Amygdala (tissue), 56 donors: ENCODE measurements at regions not wholly inside any gene's neighbourhood (a gene's known extent, or its start where the extent isn't known, plus 50 kb on each side); places are given as distances from the start of the nearest gene placed in this dataset.
"Not testable (repeated sequence)": the region's sequence is repeated elsewhere in the genome, so short reads cannot be mapped to it uniquely, and the experiment has no call there.

ENCODE experiments used
- DNase-seq, 56 donors: peaks; one replicate each; lab custom pipeline; 2025; lab: John Stamatoyannopoulos, UW

DNA sequence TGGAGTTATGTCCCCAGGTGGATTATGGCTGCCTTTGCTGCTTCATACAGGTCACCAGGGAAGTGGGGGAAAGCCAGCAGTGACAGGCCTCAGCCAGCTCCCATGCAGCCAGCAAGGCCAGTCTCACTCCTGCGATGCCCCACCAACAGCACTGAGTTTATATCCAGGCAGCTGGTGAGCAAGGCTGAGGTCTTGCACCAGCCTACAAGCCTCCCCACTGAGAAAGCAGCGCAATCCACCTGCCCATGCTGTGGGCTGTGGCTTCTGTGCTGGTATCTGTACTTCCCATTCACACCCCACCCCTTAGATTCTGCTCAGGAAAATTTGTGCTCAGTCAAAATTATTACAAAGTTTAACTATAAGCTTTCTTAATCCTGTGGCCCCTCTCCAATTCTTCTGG lies 153.5 kb downstream of the HHIP start:
- no peak for DNase-seq

DNA sequence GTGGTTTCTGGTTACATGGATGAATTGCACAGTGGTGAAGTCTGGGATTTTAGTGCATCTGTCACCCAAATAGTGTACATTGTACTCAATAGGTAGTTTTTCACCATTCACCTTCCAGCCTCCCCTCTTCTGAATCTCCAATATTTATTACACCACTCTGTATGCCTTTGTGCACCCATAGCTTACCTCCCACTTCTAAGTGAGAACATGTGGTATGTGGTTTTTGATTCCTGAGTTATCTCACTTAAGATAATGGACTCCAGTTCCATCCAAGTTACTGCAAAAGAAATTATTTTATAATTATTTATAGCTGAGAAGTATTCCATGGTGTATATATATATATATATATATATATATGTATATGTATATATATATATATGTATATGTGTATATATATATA lies 155.8 kb downstream of the HHIP start:
- DNase-seq, result no peak

DNA sequence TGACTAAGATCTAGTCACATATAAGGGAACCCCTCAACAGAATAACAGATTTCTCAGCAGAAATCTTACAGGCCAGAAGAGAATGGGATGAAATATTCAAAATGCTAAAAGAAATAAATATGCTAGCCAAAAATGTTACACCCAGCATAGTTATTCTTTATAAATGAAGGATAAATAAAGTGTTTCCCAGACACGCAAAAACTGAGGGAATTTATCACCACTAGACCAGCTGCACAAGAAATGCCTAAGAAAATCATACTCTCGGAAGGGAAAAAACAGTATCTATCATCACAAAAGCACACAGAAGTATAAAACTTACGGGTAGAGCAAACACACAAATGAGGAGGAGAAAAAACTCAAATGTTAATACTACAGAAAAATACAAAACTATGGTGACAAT lies 162.1 kb downstream of the HHIP start:
- no peak for DNase-seq

DNA sequence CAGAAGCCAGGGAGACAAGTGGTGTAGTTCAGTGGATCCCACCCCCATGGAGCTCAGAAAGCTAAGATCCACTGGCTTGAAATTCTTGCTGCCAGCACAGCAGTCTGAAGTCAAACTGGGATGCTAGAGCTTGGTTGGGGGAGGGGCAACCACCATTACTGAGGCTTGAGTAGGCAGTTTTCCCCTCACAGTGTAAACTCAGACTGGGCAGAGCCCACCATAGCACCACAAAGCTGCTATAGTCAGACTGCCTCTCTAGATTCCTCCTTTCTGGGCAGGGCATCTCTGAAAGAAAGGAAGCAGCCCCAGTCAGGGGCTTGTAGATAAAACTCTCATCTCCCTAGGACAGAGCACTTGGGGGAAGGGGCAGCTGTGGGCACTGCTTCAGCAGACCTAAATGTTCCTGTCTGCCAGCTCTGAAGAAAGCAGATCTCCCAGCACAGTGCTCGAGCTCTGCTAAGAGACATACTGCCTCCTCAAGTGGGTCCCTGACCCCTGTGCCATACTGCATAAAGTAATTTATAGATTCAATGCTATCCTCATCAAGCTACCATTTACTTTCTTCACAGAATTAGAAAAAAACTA lies 163.2 kb downstream of the HHIP start:
- DNase-seq, result no peak

DNA sequence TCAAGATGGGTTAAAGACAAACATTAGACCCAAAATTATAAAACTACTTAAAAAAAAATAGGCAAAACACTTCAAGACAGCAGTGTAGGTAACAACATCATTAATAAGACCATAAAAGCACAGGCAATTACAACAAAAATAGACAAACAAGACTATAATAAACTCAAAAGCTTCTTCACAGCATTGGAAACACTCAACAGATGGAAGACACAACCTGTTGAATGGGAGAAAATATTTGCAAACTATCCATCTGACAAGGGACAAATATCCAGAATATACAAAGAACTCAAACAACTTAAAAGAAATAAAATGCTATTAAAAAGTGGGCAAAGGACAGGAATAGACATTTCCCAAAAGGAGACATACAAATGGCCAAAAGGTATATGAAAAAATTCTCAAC lies 170.7 kb downstream of the HHIP start:
- DNase-seq, result no peak

DNA sequence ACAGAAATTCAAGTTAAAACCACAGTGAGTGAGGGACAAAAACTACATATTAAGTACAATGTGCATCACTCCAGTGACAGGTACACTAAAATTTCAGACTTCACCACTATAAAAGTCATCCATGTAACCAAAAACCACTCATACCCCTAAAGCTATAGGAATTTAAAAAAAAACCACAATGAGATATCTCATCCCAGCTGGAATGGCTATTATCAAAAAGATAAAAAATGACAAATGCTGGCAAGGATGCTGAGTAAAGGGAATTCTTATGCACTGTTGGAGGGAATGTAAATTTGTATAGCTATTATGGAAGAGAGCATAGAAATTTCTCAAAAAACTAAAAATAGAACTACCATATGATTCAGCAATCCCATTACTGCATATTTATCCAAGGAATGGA lies 171.1 kb downstream of the HHIP start:
- DNase-seq, result no peak

DNA sequence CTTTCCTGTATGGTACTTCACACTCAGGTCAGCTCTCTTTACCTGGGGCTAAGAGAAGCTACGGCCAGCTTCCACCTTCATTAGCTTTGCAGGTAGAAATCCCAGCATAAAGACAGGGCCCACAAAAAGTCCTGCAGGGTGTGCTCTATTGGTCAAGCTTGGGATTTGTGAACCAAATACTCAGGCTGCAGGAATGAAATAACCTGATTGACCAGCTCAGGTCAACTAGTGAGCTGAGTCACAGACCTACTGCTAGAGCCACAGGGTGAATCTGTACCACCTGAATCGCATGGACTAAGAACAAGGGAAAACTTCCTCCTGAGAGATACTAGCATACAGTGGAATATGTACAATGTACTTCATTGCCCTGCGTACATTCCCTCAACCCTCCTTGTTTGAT lies 172.2 kb downstream of the HHIP start:
- DNase-seq, result no peak

DNA sequence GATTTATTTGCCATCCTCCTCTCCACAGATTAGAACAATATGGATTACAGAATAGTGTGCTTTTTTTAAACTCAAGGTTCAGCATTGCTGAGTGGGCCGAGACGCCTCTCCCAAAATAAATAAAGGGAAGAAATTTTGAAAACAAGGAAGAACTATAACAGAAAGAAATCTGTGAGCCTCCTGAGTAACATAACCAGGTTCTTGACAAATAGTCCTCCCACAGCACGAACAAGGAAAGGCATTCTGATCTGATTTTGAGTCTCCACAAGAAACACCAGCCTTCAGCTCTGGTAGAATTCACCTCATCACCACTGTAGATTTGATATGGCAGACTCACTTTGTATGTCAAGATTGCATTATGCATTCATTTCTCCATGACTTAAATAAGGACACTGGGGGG lies 173.6 kb downstream of the HHIP start:
- DNase-seq, result no peak

DNA sequence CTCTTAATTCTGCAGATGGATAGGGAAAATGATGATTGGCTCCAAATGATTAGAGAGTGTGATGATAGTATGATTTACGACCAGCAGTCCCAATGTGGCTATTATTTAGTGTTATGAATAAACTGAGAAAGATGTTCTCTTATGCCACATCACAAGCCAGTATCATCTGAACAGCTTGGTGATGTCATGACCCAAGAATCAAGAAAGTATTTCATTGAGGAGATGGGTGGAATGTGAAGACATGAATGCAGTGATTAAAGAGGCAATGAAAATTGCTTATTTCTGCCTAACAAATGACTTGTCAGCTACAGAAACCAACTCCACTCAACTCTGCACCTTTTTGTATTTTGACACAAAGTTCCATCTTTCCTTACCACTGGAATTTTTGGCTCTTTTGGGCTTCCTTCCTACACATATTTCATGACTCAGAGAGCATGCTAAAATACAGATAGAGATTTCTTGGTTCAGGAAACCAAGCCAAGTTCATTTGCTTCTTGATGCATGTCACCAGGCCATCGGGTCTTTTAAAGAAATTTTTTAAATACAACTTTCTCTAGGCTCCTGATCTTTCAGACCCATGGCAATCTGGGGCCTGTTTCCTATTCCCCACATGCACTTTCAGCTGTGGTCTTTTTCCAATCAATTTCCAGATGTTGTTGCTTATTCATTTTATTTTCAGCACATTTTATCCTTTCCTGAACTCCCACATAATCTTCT lies 174.2 kb downstream of the HHIP start:
- no peak for DNase-seq

DNA sequence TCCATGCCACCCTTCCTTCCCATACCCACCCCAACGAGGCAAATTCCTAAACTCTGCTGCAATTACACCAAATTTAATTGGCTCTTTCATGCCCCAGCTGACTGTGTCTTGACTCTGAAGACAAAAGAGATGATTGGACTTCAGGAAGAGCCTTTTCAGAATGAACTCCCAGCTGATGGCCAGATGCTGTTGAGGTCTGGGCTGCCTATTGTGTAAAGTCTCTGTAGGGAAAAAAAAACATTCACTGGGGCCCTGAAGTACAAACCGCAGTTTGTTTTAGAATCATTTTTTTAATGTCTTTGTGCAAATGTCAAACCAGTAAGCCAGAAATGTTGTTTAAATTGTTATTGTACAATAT lies 174.8 kb downstream of the HHIP start:
- no peak for DNase-seq

DNA sequence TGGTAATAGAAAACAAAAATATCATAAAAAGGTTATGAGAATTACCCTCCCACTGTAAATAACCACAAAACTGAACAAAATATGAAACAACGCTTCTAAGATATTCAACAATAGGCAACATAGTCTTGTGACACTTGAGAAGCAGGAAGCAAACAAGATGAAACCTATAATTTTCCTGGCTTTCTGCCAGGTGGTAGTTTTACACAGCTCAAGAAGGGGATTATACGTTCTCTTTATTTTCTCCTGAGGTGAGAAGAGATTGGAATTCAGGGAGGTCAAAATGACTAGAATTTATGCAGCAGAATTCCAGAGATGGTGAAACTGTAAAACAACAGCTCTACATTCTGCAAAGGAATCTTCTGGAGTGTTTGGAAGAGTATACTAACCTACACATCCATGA lies 186.0 kb downstream of the HHIP start:
- DNase-seq, result no peak

DNA sequence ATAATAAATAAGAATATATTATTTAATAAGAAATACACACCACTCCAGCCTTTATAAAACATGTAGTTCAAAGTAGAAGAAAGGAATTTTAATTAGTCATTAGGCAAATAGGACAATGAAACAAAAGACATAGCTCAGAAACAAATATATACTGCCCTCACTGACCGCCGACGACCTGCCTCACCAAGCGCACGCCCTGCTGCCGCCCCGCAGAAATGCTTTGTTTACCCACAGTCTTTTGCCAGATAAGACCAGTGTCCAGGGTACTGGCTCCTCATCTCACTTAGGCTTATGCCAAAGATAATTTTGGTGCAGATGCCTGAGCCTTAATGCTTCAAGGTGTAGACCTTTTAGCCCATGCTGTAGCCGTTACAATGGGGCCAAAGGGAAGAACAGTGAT lies 199.5 kb downstream of the HHIP start:
- DNase-seq, result no peak

DNA sequence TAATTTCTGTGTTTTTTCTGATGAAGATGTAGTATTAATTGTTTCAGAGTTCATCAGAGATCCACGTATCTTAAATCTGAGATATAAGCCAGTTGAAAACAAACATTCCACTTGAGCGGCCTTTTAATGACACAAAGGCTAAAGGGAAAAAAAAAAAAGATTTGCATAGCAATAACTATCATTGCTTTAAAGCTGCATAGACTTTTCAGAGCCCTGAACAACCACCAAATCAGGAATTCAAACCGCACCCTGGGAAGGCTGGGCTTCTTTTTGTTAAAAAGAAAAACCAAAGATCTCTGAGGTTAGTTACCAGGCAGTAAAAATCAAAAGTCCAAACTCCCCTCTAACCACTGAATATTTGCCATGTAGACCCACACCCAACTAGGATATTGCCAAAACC lies 206.0 kb downstream of the HHIP start:
- DNase-seq, result no peak

DNA sequence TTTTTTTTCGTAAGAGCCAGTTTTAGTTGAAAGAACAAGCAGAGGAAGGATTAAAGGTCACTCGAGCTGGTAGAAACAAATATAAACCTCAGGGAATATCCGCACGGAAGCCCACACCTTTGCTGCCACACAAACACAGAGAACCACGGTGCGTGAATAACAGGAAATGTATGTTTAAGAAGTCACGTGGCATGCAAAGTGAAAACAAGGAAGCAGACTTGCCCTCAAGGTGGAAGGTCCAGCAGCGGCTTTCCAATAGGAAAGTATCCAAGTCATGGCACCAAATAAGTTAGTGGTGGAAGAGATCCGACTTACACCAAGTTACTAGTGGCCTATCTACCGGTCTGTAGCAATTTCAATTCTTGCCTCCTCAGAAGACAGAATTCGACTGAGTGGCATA lies 215.5 kb downstream of the HHIP start:
- no peak for DNase-seq

DNA sequence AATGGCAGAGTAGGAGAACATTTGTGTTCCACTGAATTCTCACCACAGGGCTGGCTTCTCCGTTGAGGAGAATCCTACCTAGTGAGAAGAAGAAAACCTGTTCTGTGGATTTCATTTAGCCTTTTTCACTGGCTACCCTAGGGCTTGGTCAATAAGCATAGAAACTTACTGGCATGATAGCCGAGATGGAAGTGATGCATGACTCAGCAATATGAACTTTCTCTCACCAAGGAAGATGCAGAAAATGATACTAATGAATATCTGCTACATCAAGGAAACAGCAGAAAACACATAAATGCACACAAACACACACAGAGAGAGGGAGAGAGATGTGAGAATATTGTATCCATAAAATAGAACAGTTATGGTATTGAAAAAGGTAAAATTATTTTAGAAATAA lies 216.3 kb downstream of the HHIP start:
- no peak for DNase-seq

DNA sequence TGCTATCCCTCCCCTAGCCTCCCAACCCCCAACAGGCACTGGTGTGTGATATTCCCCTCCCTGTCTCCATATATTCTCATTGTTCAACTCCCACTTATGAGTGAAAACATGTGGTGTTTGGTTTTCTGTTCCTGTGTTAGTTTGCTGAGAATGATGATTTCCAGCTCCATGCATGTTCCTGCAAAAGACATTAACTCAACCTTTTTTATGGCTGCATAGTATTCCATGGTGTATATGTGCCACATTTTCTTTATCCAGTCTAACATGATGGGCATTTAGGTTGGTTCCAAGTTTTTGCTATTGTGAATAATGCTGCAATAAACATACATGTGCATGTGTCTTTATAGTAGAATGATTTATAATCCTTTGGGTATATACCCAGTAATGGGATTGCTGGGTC lies 218.9 kb downstream of the HHIP start:
- not testable (repeated sequence) for DNase-seq

DNA sequence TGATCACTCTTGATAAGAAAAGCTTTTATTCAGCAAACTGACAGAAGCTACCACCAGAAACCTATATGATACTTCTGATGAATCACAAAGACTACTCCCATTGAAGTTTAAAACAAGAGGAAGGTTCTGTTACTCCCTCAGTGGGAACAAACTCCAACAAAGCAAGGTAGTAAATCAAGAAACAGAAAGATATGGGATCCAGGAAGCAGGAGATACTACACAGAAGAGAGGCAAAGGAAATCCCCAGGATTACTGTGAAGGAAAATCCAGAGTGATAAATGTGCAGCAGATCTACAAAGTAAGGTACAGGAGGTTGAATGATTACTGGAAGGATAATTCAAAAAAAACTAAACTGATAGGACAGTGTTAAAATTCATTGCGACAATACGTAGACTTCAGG lies 222.4 kb downstream of the HHIP start:
- DNase-seq, result no peak

DNA sequence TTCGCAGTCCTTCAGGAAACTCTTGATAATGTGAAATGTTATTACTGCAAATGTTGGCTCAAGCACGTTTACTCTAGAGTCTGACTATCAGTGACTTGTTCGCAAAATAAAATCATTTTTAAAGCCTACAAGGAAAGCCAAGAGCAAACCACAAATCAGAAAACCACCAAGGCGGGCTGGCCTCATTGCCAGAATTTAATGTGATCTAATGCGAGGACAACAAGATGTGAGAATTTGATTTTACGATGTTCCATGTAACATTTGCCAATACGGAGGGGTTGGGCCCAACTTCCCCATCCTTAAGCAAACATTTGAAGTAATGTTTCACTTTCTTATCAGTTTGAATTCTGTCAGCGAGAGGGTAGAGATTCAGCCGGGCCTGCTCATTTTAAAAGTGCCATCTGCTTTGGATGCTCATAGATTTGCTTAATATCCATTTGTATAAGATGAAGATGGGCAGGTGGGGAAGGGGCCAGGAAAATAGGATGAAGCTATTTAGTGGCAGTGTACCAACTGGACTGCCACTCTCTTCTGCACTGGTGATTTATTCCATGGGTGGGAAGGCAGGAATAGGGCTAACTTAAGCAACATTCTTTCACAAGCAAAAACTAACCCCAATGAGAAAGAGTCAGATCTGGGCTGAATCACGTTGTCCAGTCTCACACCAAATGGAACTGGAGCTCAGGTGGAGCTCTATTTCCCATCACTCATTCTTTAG lies 225.3 kb downstream of the ANAPC10 start:
- DNase-seq, result no peak

DNA sequence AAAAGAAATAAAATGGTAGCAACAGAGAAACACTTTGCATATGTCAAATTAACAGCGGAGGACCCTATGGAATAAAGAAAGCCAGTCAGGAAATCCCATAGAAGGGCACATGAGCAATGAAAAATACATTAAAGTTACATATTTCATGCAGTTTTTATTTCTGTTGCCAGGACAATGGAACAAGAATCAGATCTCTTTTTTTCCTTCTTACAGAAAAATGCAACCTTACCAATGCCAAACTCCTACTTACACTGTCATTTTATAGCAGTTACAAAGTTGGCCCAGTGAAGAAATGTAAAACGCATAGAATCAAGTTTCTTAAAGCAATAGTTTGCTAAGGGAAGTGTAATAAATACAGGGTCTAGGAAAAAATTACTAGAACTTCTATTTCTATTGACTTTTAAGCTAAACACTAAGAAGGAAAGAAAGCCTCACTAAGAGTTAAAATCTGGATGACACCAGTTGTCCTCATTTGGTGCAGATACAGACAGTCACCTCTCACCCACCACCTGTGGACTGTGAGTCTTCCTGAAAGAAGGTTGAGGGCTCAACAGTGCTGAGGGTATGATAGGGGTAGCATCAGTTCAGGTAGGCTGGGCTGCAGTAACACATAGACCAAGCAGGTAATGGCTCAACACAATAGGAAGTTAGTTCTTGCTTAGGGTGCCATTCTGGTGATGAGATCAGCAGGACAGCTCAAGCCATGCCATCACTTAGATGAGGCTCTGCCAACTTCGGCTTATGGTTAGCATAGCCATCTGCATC lies 224.6 kb downstream of the ANAPC10 start:
- no peak for DNase-seq

DNA sequence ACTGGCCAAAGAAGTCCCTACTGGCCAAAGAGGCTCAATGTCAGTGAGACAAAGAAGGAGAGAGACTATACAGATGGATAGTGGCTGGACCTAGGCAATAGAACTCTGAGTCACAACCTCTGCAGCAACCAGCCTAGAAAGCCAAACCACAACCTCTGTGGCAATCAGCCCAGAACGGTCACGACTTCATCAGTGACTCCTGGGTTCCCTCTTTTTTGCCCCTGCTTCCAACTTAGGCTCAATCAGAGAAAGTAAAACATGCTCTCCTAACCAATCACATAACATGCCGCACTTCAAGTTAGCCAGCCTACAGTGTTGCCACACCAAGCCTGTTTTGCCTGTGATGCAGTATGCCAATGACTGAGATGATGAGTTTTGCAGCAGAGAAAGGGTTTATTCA lies 203.4 kb downstream of the ANAPC10 start:
- no peak for DNase-seq

DNA sequence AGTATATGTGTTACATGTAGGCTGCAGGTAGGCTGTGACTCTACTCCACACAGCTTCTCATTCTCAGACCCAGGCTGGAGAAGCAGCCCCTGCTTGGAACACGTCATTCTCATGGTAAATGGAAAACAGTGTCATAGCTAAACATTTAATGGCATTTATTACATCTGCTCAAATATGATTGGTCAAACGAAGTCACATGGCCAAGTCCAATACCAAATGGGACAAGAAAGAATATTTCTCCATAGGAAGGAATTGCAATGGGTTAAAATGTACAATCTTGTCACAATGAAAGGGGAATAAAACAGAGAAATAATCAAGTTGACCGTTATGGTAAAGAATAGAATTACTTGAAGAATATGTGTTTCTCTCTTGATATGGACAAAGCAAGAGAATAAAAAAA lies 198.6 kb downstream of the ANAPC10 start:
- DNase-seq, result no peak

DNA sequence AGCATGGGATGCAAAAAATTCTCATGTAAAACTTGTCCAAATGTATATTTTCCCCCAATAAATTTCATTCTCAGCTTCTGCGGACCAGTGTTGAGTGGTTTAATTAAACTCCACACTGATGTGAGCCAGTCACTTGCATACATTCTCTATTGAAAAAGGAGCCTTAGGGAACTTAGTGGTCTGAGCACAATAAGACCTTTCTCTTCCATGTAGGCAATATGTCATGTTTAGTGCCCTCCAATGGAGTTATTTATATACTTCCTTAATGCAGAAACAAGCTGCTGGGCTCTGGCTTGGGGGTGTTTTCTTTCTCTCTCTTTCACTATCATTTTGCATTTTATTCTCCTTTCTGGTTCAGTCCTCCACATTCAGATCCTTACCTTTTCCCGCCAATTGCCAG lies 196.9 kb downstream of the ANAPC10 start:
- DNase-seq, result no peak
